GM12875 (cell line): ENCODE measurements at regions not wholly inside any gene's neighbourhood (a gene's known extent, or its start where the extent isn't known, plus 50 kb on each side); places are given as distances from the start of the nearest gene placed in this dataset.

Experiments
- H3K4me3 ChIP-seq: one replicate; pipeline ENCODE4 v1.5.1; 2011; ENCODE audit warnings: low read depth, low read length, control low read depth
- CTCF ChIP-seq: IDR thresholded peaks from 2 replicates; pipeline ENCODE4 v1.5.1; 2011; ENCODE audit warnings: low read depth, mild to moderate bottlenecking, control low read depth, inconsistent platforms, low read length, moderate library complexity, borderline replicate concordance; ENCODE audit not compliant: insufficient read depth

DNA sequence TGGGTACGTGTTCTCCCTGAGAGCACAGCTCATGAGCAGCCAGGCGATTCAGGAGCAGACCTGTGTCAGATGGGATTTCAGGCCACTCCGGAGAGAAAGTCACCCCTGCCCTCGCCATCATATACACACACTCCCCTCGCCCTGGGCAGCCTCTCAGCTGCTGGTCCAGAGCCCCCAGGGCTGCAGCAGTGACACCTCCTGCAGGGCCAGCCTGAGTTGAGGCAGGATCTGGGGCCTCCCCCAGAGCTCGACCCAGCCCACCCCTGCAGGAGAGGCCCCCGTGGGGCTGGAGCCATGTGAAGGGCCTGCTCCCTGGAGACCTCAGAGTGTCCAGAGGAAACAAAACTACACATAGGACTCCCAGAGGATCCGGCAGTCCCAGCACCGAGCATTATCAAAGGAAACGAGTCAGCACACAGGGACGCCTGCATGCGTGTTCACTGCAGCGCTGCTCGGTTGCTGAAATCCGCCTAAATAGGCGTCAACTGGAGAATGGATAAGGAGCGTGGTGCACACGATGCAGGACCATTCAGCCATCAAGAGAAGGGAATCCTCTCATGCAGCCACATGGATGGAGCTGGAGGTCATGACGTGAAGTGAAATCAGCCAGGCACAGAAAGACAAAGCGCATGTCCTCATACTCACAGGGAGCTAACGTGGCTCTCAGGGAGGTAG is 104.0 kb downstream of the TNFAIP2 start:
- H3K4me3 ChIP-seq = no peak overlapping the region
- no peak for TF ChIP-seq CTCF

- TF ChIP-seq CTCF = no peak
These were observed 105.0 kb downstream of the TNFAIP2 start for GRCh38 chr14:103228076-103228806.

DNA sequence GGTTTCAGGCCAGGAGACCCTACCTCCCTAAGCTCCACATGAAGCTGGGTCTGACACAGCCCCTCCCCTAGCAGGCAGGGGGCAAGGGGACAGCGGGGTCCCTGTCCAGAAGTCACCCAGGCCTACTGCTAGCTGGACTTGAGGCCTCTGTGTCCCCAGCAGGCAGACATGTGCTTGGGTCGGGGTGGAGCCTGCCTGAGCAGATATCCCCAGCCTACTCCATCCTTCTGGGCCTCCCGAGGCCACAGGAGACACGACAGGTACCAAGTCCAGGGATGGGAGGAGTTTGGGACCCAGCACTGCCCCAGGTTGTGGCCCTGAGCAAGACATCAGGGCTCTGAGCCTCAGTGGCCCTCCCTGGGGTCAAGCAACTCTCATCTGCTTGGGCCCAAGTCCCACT is 105.2 kb upstream of the EIF5 start:
- no peak for TF ChIP-seq CTCF
- H3K4me3 ChIP-seq = no peak overlapping the region

More at GRCh38 chr14:103228076-103228806, 105.0 kb downstream of the TNFAIP2 start:
- H3K4me3 ChIP-seq = no peak overlapping the region

GRCh38 chr14:103230021-103230420 is 104.0 kb upstream of the EIF5 start:
- TF ChIP-seq CTCF = no peak
- no peak overlapping the region for H3K4me3 ChIP-seq

DNA sequence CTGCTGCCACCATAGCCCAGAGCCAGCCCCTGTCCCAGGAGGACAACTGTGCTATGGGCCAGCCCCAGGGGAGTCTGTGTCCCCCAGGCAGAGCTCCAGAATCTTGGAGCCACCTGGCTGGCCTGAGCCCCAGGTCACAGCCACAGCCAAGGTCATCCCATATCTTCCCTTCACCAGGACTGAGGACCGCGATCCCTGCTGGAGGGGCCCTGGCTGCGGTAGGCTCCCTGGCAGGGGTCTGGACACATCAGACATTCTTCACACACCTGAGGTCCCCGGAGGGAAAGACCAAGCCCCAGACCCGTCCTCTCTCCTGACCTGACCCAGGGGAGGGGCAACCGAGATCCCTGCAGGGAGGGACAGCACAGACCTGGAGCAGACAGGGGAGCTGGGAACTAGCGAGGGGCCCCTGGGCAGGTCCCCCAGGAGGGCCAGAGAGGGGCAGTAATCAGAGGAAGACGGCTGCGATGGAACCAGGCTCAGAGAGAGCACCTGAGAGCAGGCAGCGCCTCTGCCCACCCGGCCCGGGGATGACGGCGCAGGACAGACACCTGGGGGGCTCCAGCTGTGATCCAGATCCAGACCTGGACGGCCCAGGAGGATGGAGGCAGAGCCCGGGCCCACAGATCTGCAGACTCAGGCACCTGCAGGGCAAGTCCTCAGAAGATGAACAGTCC is 103.2 kb upstream of the EIF5 start:
- H3K4me3 ChIP-seq = no peak overlapping the region
- TF ChIP-seq CTCF = no peak

DNA sequence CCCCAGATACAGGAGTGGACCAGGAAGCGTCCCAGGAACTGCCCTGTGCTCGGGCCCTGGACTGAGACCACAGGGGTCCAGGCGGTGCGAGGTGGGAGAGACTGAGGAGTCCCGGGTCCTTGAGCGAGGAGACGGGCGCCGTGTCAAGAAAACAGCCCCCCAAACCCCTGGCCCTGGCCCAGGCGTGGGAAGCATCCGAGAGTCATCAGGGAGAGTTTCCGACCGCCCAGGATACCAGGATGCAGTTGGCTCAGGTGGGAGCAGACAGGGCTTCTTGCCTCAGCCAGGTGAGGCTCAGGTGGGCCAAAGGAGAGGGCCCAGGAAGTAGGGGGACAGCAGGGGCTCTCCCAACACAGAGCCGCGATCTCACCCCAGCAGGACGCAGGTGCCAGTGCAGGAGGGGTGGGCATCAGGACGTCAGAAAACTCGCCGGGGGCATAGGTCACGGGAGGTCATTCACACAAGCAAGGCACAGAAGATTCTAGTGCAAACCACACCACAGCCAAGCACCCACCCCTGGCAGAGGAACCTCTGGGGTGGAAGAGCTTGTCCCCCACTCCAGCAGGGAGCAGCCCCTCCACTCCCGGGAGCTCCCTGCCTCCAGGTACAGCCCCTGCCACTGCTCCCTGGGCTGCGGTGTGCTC is 102.5 kb upstream of the EIF5 start:
- no peak overlapping the region for H3K4me3 ChIP-seq
- no peak for TF ChIP-seq CTCF
